HG03039 (cell line): ENCODE measurements at regions not wholly inside any gene's neighbourhood (a gene's known extent, or its start where the extent isn't known, plus 50 kb on each side); places are given as distances from the start of the nearest gene placed in this dataset.
"Not testable (repeated sequence)": the region's sequence is repeated elsewhere in the genome, so short reads cannot be mapped to it uniquely, and the experiment has no call there.

Experiments used
- ATAC-seq: cut with Tn5 transposase; IDR thresholded peaks from one replicate; pipeline ENCODE4 v1.9.1; 2021; ENCODE audit warnings: mild to moderate bottlenecking, moderate library complexity; ENCODE audit not compliant: unreplicated experiment

DNA sequence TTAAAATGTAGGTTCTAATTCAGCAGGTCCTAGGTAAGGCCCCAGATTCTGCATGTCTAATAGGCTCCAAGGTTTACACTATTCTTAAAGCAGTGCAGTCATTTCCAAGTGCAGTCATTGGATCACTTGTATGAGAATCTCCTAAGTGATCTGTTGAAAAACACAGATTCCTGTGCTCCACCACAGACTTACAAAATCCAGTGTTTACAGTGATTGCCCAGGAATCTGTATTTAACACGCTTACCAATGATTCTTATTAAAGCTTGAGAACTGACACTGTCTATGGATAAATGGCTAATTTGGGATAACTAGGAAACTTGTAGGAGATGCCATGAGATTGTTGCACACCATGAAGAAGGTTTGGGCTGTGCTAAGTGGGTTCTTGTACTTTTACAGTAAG lies 104.6 kb upstream of the PLEKHG1 start:
- no peak for ATAC-seq

DNA sequence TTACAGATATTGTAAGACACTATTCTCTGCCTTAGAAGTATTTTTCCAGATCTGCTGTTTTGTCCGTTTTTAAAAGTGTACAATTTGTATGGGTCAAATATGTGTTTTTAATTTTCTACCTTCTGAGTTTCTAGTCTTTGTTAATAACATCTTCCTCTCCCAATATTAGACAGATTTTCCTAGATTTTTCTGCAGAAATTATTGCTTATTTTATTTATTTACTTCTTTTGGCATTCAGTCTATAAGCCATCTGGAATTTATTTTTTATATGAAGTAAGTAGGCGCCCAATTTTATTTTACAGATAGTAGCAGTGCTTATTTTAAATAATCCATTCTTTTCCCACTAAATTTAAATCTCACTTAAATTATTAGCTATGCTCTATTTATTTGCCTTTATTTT lies 103.1 kb upstream of the PLEKHG1 start:
- no peak for ATAC-seq

DNA sequence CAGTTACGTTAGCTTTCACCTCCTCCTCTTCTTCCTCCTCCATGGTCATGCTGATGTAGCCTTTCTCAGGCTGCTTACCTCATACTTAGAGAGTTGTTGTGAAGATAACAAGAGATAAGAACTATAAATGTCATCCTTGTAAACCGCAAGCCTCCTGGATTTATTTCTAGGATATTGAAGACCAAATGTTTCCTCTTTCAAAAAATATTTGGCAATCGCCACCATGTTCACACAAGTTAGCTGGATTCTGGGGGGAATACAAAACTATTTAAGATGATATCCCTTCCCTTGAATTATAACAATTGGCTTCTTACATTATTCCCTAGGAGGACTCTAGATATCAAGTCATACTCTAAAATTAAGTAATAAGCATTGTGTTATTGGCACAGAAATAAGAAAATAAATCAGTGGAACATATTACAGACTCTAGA lies 99.8 kb upstream of the PLEKHG1 start:
- no peak for ATAC-seq

DNA sequence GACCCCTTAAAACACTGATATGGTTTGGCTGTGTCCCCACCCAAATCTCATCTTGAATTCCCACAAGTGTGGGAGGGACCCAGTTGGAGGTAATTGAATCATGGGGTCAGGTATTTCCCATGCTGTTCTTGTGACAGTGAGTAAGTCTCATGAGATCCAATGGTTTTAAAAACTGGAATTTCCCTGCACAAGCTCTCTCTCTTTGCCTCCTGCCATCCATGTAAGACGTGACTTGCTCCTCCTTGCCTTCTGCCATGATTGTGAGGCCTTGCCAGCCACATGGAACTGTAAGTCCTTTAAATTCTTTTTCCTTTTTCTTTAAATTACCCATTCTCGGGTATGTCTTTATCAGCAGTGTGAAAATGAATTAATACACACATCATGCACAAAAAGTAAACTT lies 99.1 kb upstream of the PLEKHG1 start:
- not testable (repeated sequence) for ATAC-seq

DNA sequence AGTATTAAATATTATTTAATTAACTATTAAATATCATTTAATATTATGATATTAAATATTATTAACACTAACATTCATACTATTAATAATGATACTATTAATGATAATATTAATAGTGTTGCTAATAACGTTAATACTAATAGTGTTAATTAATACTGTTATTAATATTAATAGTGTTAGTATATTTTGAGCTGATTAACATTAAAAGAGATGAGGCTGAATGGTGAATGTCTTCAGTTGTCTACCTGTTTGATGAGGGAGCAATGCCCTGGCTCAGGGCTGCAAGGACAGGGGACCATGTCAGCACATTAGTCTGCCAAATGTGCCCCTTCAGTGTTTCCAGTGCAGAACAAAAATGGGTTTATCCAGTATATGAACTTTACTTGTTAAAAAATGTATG lies 96.6 kb upstream of the PLEKHG1 start:
- no peak for ATAC-seq

DNA sequence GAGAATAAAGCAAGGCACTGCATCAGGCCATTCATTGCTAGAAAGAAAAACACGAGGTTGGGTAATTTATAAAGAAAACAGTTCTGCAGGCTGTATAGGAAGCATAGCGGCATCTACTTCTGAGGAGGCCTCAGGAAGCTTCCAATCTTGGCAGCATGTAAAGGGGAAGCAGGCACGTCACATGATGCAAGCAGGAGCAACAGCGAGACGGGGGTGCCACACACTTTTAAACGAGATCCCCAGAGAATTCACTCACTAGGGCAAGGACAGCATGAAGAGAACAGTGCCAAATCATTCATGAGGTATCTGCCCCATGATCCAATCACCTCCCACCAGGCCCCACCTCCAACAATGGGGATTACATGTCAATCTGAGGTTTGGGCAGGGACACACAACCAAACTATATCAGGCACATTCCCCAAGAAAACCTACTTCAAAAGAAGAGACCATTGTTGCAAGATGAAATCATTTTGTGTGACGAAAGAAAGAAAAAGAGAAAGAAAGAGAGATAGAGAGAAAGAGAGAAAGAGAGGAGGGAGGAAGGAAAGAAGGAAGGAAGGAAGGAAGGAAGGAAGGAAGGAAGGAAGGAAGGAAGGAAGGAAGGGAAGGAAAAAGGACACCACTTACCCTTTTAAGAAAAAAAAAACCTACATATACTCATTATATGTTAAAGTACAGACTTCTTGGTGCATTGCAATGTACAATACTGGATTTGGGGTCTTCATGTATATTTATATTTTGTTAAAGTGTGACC lies 95.9 kb upstream of the PLEKHG1 start:
- no peak for ATAC-seq

DNA sequence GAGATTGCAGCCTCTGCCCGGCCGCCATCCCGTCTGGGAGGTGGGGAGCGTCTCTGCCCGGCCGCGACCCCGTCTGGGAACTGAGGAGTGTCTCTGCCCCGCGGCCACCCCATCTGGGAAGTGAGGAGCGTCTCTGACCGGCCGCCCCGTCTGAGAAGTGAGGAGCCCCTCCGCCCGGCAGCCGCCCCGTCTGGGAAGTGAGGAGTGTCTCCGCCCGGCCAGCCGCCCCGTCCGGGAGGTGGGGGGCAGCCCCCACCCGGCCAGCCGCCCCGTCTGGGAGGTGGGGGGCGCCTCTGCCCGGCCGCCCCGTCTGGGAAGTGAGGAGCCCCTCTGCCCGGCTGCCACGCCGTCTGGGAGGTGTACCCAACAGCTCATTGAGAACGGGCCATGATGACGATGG lies 92.3 kb upstream of the PLEKHG1 start:
- ATAC-seq: not testable (repeated sequence)

DNA sequence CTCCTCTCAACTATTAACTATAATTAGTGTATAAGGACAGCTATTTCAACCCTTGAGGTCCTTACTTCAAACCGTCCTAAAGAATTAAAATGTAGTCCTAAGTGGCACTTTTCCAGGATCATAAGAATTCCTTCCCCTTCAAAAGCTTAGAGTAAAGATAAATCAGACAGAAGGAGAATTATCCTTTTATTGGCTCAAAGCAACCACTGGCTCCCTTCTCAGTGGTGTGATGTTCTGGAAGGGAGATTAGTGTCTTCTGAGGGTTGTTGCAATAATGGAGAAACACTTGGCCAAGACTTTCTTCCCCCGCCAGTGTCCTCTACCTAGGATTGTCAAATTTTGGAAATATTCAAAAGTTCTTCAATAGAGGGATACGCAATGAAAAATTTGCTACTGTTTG lies 89.1 kb upstream of the PLEKHG1 start:
- no peak for ATAC-seq

DNA sequence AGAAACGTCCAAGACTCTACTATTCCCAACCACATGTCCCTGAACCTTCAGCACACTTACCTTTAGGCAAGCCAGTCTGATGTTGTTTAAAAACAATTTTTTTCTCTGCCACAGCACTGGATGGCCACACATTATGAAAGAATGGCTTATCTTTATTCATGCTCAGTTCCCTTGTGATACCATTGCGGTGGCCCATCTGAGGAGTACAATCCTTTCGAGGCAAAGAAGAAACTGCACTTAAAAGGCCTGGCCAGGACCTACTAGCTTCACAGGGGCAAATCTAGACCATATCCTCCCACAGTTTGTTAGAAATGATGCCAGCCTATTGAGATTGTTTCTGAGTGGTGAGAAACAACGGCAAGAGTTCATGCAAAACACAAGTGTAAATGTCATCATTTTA lies 88.4 kb upstream of the PLEKHG1 start:
- ATAC-seq: no peak

DNA sequence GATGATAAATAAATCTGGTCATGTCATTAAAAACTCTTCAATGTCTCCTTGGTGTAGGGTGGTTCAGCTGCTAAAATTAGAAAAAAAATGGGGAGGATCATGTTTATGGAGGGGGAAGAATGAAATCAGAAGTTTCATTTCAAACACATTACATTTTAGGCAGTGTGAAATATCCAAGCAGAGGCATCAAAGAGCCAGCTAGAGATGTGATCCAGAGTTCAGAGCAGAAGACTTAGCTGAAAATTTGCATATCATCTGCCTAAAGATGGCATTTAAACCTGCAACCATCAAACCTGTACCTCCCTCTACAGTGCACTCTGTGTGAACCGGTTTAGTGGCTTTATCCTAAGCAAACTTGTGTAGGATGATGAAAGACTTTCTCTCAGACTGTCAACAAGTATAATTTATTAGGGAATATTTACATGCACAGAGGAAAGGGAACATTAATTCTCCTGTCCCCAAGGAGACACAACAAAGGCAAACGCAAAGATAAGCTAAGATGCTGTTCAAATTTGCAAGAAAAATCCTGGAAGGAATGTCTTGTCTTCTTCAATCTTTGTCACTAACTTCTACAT lies 84.8 kb upstream of the PLEKHG1 start:
- no peak for ATAC-seq

DNA sequence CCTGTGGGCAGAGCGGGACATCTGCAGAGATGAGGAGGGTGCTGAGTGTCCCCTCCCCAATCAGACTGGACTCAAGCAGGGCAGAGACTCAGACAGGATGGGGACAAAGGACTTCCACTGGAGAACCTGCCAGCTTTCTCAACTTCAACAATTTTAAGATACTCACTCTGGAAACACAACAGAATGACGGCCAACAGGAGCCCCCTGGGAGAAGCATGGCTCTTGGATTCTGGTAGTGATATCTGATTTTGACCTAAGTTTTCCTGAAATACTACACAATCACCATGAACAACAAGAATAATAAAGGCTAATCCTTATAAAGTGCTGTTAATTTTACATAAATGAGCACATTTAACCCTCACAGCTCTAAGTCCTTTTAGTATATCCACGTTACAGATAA lies 83.5 kb upstream of the PLEKHG1 start:
- ATAC-seq: no peak

DNA sequence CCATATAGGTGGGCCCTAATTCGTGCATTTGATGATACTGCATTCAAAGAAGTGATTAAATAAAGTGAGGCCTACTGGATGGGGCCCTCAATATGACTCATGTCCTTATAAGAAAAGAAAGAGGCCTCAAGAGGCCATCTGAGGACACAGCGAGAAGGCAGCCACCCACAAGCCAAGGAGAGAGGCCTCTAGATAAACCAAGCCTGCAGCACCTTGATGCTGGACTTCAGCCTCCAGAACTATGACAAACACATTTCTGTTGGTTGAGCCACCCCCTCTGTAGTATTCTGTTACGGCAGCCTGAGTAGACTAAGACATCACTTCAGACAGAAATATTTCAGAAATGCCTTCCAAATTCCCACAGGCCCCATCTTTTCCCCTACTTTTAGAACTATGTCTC lies 82.5 kb upstream of the PLEKHG1 start:
- no peak for ATAC-seq

DNA sequence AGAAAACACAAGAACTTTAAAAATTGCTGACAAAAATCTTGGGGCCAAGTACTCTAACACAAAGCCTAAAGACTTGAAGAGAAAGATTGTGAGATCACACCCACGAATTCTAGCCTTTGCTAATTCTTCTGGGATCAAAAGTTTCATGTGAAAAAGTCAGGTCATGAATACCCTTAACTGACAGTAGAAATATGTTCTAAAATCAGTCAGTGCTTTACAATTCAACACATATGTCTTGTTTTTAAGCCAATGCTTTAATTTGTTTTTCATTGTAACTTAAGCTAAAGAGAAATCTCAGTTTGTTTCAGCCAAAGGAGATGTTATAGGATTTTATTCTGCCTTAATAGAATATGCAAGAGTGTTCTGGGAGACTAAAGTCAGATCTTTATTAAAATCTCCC lies 78.2 kb upstream of the PLEKHG1 start:
- ATAC-seq: no peak

DNA sequence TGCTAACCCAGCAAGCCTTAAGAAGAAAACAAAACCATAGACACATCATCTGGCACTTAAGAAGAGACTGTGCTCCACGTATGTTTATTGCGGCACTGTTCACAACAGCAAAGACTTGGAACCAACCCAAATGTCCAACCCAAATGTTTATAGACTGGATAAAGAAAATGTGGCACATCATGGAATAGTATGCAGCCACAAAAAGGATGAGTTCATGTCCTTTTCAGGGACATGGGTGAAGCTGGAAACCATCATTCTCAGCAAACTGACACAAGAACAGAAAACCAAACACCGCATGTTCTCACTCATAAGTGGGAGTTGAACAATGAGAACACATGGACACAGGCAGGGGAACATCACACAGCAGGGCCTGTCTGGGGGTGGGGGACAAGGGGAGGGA lies 76.5 kb upstream of the PLEKHG1 start:
- not testable (repeated sequence) for ATAC-seq

DNA sequence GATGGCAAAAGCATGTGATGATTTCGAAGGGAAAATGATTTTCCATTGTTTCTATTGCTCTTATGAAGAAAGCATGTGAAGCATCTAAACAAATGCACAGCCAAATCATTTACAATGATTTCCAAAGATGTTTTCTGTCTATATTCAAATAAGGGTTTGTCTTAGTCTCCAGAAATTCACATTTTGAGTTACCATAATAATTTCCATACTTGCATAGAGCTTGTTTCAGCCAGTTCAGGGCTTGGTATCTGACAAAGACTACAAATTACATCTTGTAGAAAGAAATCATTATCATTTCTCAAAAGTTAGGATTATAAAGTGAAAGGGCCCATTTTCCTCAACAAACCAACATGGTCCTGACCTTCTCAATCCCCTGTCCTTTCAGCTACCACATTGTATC lies 74.4 kb upstream of the PLEKHG1 start:
- no peak for ATAC-seq

DNA sequence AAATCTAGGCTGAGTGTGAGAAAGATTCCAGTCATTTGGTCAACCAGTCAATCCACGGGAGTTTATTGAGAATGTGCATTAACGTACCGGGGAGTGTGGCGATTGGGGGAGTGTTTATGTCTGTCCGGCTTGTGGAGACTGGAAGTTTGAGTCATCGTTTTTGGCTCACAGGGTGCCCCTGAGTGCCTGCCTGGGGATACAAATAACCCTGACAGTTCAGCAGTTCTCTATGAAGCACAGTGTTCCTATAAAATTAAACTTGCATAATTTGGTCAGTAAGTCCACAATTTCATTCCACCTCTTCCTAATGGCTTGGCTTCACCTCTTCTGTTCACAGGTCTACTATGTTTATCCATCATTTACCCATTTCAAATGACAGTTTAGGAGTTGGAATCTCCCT lies 72.6 kb upstream of the PLEKHG1 start:
- no peak for ATAC-seq

DNA sequence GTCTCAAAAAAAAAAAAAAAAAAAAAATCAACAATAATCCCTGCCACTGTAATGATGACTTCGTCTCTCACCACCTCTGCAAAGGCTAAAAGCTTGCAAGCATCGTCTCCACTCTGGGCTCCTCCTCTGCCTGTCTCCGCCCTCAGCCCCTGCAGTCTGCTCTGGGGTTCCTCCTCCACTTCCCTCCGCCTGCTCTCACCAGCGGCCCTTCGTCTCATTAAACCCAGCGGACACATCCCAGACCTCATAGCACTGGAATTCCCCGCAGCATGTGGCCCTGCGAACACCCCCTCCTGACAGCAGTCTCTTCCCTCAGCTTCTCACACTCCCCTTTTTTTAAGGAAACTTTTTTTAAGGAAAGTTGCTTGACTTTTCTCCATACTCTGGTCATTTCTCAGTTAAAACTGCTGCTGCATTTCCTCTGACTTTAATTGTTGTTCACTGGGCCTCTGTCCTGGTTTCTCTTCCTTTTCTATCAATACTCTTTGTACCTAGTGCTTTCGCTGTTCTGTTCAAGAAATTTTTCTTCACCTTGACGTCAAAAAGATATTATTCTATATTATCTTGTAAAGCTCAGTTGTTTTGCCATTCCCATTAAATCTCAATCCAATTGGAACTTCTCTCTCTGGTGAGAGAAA lies 70.9 kb upstream of the PLEKHG1 start:
- ATAC-seq: no peak

DNA sequence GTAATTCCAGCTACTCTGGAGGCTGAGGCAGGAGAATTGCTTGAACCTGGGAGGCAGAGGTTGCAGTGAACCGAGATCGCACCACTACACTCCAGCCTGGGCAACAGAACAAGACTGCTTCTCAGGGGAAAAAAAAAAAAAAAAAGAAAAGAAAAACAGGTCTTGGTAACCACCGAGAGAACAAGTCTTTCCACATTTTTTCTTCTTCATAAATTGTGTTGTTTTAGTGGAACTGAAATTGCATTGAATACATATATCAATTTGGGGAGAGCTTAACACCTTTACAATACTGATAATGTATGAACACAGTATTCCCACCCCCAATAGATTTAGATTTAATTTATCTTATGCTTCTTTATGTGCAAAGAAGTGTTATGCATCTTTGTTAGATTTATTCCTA lies 70.0 kb upstream of the PLEKHG1 start:
- ATAC-seq: no peak

DNA sequence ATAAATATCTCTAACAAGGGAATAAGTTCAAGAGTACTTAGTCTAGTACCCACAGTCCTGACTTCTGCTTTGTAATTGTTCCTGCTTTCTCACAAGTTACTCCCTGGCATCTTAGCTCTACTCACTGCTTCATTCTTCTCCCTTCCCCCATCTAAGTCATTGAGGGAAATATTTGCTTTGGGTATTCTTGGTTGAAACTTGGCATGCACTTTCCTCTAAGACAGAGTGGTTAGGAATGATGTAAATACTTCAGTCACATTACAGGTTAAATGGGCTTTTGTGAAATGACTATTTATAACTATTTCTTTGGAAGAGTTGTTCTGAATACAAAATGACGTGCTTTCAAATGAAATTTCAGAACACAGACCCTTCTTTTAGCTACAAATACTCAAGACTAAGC lies 67.7 kb upstream of the PLEKHG1 start:
- ATAC-seq: no peak

DNA sequence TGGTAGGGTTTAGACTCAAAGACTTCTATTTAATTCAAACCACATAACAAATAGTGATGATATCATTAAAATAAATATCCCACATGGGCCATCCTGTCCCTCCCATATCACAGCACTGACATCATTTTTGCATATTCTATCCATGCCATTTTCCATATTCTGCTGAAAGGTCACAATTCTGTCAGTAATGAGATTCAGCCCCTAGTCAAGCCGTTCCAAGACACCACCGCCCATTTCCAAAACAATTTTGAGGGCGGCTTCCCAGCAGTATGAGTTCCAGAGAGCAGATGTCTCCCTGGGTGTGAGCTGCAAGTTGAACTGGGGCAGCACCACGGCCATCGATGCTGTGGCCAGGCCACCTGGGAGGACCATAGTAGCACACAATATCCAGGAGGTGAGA lies 65.1 kb upstream of the PLEKHG1 start:
- no peak for ATAC-seq

DNA sequence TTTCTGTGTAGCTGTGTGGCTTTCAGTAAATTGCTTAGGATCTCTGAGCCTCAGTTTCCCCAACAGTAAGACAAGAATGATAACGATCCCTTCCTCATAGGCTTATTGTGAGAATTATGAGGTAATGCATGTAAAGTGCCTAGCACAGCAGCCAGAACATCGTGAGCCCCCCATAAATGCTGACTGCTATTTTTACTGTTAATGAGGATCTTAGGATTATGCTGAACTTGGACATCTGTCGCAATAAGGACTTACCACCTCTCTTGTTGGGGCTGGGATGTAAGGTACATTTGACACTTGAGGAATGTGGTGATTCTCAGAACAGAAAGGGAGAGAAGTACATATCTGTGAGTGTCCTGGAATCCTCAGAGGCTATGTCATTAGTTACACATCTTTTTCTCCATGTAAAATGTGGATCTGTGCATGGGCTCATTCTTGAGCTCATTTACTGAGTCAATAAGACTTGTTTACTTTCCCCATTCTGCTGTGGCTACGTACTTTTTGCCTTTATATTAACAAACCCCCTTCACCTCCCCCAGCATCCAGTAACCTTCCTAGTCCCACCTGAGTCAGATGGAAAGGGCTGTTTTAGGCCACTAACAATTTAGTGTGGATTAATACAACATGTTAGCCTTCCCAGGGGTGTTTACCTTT lies 64.4 kb upstream of the PLEKHG1 start:
- ATAC-seq: no peak

DNA sequence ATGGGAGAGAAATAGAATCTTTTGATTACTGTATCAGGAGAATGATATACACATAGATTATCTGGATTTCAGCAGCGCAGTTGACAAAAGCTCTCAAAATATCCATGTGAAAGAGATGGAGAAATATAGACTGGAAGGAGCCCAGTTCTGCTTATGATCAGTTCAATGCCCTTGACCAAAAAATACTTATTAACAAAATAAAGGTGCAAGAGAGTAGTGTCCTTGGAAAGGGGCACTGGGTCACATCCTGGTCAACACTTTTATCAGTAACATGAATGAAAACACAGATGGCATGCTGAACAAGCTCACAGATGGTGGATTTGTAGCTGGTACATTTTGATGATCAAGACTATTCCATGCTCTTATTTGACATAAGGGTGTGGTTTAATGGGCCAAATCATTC lies 63.9 kb upstream of the PLEKHG1 start:
- ATAC-seq: no peak
